ENCODE measurements at regions not wholly inside any gene's neighbourhood (a gene's known extent, or its start where the extent isn't known, plus 50 kb on each side); places are given as distances from the start of the nearest gene placed in this dataset.
"Not testable (repeated sequence)": the region's sequence is repeated elsewhere in the genome, so short reads cannot be mapped to it uniquely, and the experiment has no call there.

- DNase-seq = no peak
Measured at GRCh38 chr1:187987236-187987776, 1158.6 kb downstream of the PLA2G4A start.

- no peak for DNase-seq
Measured at GRCh38 chr1:187991944-187992343, 1163.2 kb downstream of the PLA2G4A start.

DNA sequence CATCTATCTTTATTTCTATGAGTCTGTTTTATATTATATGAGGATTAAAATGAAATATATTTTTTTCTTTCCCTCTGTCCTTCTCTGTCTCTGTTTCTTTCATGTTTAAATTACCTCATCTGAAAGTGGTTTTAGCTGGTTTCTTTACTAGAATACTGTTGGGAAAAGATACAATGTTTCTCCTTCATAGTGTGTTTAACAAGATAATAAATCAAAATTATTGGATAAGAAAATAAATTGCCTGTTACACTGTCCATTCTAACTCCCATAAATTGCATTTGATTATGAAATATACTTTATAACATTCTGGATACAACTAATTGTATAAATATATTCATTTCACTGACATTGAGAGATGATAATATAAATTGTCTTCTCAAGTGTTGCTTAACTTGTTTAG lies 1168.0 kb downstream of the PLA2G4A start:
- no peak for DNase-seq

DNA sequence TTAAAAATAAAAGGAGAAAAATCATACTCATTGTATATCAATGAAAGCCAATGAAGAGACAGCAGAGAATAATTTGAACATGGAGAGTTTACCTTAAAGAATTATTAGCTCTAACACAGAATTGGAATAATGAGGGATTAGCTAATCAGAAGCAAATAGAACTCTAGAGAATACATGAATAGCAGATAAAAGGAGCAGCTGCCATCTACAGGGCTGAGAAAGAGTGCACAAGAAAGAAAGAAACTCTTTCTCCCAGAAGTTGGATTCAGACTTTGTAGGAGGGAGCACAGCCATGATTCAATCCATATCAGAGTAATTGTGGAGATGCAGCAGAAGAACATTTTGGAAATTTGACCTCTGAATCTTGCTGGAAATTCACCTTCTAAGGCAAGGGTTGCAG lies 1171.2 kb downstream of the PLA2G4A start:
- no peak for DNase-seq

- DNase-seq = not testable (repeated sequence)
Measured at GRCh38 chr1:188003687-188004086, 1174.9 kb downstream of the PLA2G4A start.

DNA sequence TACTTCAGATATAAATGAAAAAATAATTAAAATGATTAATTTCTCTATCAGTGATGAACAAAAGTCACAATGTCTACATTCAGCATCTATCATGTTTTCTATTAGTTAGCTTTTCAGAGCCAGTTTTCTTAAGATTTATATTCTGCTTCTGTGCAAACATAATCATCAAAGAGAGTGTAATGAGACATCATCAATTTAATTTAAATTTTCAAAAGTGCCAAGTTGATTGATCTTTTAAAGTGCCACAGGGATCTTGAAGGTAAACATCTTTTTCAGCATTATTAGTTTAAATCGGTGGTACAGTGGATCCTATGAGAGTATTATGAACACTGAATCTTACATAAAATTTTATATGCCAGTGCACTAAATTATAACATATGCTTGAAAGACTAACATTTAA lies 1176.1 kb downstream of the PLA2G4A start:
- DNase-seq = no peak

DNA sequence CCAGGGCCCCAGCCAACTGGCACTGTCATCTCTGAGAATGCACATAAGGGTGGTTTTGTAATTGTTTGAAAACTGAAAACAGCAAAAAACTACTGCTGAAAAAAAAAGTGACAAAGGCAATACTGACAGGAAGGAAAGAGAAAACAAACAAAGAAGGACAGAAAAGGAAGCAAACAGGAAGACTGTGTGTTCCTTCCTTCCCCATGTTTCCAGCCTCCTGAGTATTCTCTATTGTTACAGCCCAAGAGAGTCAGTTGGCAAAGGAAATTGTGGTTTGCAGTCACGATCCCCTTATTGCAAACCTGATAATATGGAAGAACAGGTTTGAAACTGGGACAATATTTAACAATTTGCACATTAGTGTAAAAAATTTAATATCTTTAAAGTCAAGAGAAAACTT lies 1177.6 kb downstream of the PLA2G4A start:
- no peak for DNase-seq

DNA sequence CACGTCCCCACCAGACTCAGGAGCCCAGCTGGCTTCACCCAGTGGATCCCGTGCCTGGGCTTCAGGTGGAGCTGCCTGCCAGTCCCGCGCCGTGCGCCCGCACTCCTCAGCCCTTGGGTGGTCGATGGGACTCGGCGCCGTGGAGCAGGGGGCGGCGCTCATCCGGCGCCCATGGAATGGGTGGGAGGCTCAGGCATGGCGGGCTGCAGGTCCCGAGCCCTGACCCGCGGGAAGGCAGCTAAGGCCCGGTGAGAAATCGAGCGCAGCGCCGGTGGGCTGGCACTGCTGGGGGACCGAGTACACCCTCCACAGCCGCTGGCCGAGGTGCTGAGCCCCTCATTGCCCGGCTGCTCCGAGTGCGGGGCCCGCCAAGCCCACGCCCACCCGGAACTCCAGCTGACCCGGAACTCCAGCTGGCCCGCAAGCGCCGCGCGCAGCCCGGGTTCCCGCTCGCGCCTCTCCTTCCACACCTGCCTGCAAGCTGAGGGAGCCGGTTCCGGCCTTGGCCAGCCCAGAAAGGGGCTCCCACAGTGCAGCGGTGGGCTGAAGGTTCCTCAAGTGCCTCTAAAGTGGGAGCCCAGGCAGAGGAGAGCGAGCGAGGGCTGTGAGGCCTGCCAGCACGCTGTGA lies 1184.6 kb downstream of the PLA2G4A start:
- not testable (repeated sequence) for DNase-seq

DNA sequence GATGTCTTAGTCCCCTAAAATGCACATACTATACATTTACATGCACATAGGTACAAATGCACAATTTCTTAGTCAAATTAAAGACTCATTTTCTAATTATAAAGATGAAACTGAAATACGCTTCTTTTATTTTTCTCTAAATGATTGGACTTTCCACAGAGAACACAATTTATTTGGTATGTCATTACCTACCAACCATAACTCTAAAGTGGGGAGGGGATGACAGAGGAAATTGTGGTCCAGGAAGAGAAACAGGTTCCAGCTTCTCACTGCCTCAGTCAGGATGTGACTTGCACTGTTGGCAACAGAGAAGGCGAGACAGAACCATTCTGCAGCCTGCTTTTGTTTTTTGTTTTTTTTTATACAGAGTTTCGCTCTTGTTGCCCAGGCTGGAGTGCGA lies 1189.2 kb downstream of the PLA2G4A start:
- DNase-seq = no peak

DNA sequence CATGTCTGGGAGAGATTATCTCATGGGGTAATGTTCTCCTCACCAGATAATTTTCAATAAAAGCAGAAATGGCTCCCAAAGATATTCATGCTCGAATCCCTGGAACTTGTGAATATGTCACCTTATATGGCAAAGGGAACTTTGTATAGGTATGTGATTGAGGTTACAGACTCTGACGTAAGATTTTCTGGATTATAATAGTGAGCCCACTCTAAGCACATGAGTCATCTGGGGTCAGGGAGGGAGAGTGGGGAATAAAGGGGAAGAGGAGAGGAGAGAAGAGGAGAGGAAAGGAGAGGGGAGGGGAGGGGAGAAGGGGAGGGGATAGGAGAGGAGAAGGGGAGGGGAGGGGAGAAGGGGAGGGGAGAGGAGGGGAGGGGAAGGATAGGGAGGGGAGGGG lies 1193.9 kb downstream of the PLA2G4A start:
- DNase-seq = no peak

- DNase-seq = no peak
Measured at GRCh38 chr1:188023206-188023605, 1194.5 kb downstream of the PLA2G4A start.

DNA sequence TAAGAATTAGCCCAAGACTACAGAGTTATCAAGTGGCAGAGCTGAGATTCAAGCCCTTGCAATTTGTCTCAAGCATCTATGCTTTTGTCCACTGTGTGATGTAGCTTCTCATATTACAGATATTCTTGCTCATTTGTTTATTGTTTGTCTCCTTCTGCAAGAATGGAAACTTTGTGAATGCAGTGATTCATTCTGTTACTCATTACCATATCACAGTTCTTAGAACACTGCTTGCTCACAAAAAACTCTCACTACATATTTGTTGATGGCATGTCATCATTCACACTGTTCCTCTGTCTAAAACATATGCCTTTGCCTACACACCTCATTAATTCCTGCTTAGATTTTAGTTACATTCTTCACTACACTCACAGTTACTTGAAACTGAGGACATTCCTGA lies 1198.9 kb downstream of the PLA2G4A start:
- no peak for DNase-seq

- DNase-seq = not testable (repeated sequence)
Measured at GRCh38 chr1:188037572-188037971, 1208.8 kb downstream of the PLA2G4A start.

- DNase-seq = no peak
Measured at GRCh38 chr1:188043536-188044245, 1214.9 kb downstream of the PLA2G4A start.

GRCh38 chr1:188050250-188050649 lies 1221.5 kb downstream of the PLA2G4A start:
- DNase-seq = no peak

- no peak for DNase-seq
Measured at GRCh38 chr1:188056011-188056410, 1227.3 kb downstream of the PLA2G4A start.

DNA sequence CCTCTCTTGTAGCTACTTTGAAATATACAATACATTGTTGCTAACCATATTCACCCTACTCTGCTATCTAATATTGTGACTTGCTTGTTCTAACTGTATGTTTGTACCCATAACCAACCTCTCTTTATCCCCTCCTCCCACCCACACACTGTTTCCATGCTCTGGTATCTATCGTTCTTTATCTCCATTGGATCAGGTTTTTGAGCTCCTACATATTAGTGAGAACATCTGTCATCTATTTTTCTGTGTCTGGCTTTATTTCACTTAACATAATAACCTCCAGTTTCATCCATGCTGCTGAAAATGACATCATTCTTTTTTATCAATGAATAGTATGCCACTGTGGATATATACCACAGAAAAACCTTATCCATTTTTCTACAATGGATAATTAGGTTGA lies 1230.1 kb downstream of the PLA2G4A start:
- DNase-seq = no peak

DNA sequence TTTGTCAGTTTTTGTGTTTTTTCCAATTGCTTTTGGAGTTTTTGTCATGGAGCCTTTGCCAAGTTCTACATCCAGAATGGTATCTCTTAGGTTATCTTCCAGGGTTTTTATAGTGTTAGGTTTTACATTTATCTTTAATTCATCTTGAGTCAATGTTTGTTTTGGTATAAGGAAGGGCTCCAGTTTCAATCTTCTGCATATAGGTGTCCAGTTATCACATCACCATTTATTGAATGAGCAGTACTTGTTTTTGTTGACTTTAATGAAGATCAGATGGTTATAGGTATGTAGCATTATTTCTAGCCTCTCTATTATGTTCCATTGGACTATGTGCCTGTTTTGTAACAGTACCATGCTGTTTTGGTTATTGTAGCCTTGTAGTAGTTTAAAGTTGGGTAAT lies 1233.1 kb downstream of the PLA2G4A start:
- no peak for DNase-seq

DNA sequence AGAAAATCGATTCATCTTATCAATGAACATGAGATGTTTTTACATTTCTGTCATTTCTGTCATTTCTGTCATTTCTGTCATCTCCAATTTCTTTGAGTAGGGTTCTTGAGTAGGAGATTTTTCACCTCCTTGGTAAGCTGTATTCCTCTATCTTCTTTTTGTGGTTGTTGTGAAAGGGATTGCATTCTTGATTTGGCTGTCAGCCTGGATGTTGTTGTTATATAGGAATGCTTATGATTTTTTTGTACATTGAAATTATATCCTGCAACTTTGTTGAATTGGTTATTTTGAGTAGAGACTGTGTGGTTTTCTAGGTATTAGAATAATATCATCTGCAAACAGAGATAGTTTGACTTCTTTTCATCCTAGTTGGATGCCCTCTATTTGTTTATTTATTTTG lies 1233.7 kb downstream of the PLA2G4A start:
- DNase-seq = no peak

- no peak for DNase-seq
Measured at GRCh38 chr1:188065917-188066316, 1237.2 kb downstream of the PLA2G4A start.

DNA sequence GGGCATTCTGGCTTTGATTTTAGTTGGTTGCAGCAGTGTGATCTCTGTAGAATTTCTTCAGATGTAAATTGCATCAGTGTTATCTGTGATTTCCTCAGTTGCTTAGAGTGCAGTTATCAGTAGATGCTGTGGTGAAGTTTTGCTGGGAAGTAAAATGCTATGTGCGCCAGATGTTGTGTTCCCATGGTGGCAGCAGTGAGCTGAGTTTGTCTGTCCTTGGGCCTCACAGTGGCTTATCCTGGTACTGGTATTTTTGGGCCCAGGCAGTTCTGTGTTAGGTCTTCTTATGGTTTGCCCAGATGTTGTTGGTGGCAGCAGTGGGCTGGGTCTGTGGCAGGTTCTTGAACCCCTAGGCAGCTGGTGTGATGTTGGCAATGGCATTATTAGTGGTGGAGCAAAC lies 1242.1 kb downstream of the PLA2G4A start:
- no peak for DNase-seq

GRCh38 chr1:188089015-188089414 lies 1260.3 kb downstream of the PLA2G4A start:
- DNase-seq = no peak

GRCh38 chr1:188089461-188089860 lies 1260.7 kb downstream of the PLA2G4A start:
- DNase-seq = no peak

- DNase-seq = no peak
Measured at GRCh38 chr1:188096521-188096920, 1267.8 kb downstream of the PLA2G4A start.

- DNase-seq = no peak
Measured at GRCh38 chr1:188117436-188117835, 1288.7 kb downstream of the PLA2G4A start.

All from central memory CD4-positive, alpha-beta T cell (primary cell).